Activated B cell treated with CpG ODN at 0.5 μM for 24 hours (primary cell): ENCODE measurements at regions not wholly inside any gene's neighbourhood (a gene's known extent, or its start where the extent isn't known, plus 50 kb on each side); places are given as distances from the start of the nearest gene placed in this dataset.

Source experiments
- ATAC-seq: fragments of 200-7000 bp; cut with Tn5 transposase; one replicate; pipeline ENCODE4 v1.10.0; 2021; ENCODE audit warnings: low read depth, mild to moderate bottlenecking, moderate library complexity
- CTCF ChIA-PET: fragments of 350-600 bp; sonication (Branson Sonifier 250); formaldehyde crosslinking; loops from one replicate; lab custom pipeline; 2021; ENCODE audit warnings: antibody characterized with exemption; lab: Charles Lee
- POLR2A ChIA-PET: fragments of 350-600 bp; sonication (Branson Sonifier 250); formaldehyde crosslinking; loops from one replicate; lab custom pipeline; 2021; ENCODE audit warnings: antibody characterized with exemption; lab: Charles Lee
- DNase-seq: peaks from one replicate; pipeline ENCODE4 v3.0.0; 2022
- H3K27ac Mint-ChIP-seq: one replicate; pipeline ENCODE4 v1.8.0; 2020; ENCODE audit warnings: mixed read lengths
- H3K27me3 Mint-ChIP-seq: one replicate; pipeline ENCODE4 v1.8.0; 2021; ENCODE audit warnings: mixed read lengths
- H3K36me3 Mint-ChIP-seq: one replicate; pipeline ENCODE4 v1.8.0; 2021; ENCODE audit warnings: low read depth, mixed read lengths
- H3K4me1 Mint-ChIP-seq: one replicate; pipeline ENCODE4 v1.8.0; 2021; ENCODE audit warnings: mixed read lengths
- H3K4me3 Mint-ChIP-seq: one replicate; pipeline ENCODE4 v1.8.0; 2020; ENCODE audit warnings: mild to moderate bottlenecking, mixed read lengths
- H3K9me3 Mint-ChIP-seq: one replicate; pipeline ENCODE4 v1.8.0; 2020; ENCODE audit warnings: mixed read lengths
- intact Hi-C: fragments of 100-400 bp; cut with micrococcal nuclease; formaldehyde crosslinking; loops from one replicate; pipeline ENCODE4 v1.15.1; 2024
- TF ChIP-seq, protein P1 (sequence below): fragments of 200-600 bp; IDR thresholded peaks from one replicate; pipeline ENCODE4 v1.8.0; 2022; ENCODE audit warnings: antibody characterized with exemption, mild to moderate bottlenecking

DNA sequence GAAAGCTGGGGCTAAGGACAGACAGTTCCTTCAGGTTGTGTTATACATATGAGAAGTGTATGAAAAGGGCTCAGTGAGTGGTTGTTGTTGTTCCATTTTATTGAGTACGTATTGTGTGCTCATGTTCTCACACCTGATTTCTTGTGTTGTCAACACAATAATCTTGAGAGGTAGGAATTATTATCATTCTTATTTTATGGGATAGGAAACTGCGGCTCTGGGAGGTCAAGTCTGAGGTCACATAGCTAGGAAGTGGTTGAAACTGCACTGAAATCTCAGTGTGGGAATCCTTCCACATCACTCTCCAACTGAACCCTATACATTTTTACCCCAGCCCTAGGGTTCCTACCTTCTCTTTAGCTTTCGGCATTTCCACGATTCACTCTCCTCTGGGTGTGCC, 124.2 kb upstream of the CXCR4 start:
- CTCF ChIA-PET, result interaction anchor here (0.7 to 1.6 kb wide), 3 partner anchors 9 to 136 kb away, joined by 3 to 4 read pairs (median 3); no protein-coding TSS in a partner anchor
- H3K27ac Mint-ChIP-seq, result peak overlapping the region; percentile 92
- H3K9me3 Mint-ChIP-seq, result no peaks in the 10 kb centered on the region
- intact Hi-C loops, result loop anchor here (5.0 kb wide), 1 partner anchor 325 kb away; no protein-coding TSS in a partner anchor
- POLR2A ChIA-PET, result interaction anchor here (0.6 to 7.9 kb wide), 8 partner anchors 9 to 124 kb away, joined by 3 to 204 read pairs (median 28); partner anchors contain the start of gene CXCR4
- DNase-seq (no peak), ATAC-seq (no peak)
- H3K36me3 Mint-ChIP-seq, result no peaks in the 10 kb centered on the region
- TF ChIP-seq, protein P1, sequence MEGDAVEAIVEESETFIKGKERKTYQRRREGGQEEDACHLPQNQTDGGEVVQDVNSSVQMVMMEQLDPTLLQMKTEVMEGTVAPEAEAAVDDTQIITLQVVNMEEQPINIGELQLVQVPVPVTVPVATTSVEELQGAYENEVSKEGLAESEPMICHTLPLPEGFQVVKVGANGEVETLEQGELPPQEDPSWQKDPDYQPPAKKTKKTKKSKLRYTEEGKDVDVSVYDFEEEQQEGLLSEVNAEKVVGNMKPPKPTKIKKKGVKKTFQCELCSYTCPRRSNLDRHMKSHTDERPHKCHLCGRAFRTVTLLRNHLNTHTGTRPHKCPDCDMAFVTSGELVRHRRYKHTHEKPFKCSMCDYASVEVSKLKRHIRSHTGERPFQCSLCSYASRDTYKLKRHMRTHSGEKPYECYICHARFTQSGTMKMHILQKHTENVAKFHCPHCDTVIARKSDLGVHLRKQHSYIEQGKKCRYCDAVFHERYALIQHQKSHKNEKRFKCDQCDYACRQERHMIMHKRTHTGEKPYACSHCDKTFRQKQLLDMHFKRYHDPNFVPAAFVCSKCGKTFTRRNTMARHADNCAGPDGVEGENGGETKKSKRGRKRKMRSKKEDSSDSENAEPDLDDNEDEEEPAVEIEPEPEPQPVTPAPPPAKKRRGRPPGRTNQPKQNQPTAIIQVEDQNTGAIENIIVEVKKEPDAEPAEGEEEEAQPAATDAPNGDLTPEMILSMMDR, result no peak
- H3K4me3 Mint-ChIP-seq, result no peak overlapping the region
- peaks cover 85% of the 10 kb centered on the region for H3K4me1 Mint-ChIP-seq
- H3K27me3 Mint-ChIP-seq, result no peaks in the 10 kb centered on the region

DNA sequence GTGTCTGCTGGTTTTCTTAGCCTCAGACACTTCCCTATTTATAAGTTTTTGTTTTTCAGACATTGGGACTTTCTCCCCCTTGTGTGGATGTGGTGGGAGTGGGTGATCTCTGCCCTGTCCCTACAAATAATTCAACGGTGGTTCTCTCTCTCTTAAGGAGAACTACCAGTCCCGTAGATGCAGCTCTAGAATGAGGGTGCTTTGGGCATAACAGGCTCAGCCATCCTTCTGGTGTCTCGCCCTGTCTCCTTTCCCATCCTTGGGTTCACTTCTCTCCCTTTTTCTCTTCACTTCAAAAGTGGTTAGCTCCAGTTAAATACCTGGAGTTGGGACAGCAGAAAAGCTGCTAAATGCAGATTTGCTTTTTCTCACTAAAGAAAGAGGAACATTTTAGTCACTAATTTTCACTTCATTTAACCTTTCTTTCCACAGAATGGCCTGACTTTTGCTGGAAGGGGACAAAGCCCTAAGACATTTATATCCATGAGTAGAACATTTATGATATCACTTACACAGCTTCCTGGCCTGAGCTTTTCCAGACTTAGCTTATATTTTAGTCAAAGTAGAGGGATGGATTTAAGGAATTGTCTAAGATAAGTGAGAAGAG, 121.2 kb upstream of the CXCR4 start:
- intact Hi-C loops, result loop anchor here (1.0 to 2.0 kb wide), 6 partner anchors 16 to 254 kb away; partner anchors contain the start of gene DARS1
- no peaks in the 10 kb centered on the region for H3K27me3 Mint-ChIP-seq
- POLR2A ChIA-PET, result interaction anchor here (0.6 to 7.4 kb wide), 35 partner anchors 9 to 254 kb away, joined by 3 to 204 read pairs (median 8); partner anchors contain the start of genes CXCR4 and DARS1
- TF ChIP-seq, protein P1, result no peak
- peak overlapping the region; percentile 92 for H3K27ac Mint-ChIP-seq
- no peaks in the 10 kb centered on the region for H3K36me3 Mint-ChIP-seq
- peaks cover 93% of the 10 kb centered on the region for H3K4me1 Mint-ChIP-seq
- DNase-seq (no peak), ATAC-seq (peak; percentile 2)
- peak overlapping the region; percentile 24 for H3K4me3 Mint-ChIP-seq
- CTCF ChIA-PET, result interaction anchor here (0.6 to 5.4 kb wide), 21 partner anchors 17 to 325 kb away, joined by 3 to 51 read pairs (median 5); no protein-coding TSS in a partner anchor
- H3K9me3 Mint-ChIP-seq, result no peaks in the 10 kb centered on the region

DNA sequence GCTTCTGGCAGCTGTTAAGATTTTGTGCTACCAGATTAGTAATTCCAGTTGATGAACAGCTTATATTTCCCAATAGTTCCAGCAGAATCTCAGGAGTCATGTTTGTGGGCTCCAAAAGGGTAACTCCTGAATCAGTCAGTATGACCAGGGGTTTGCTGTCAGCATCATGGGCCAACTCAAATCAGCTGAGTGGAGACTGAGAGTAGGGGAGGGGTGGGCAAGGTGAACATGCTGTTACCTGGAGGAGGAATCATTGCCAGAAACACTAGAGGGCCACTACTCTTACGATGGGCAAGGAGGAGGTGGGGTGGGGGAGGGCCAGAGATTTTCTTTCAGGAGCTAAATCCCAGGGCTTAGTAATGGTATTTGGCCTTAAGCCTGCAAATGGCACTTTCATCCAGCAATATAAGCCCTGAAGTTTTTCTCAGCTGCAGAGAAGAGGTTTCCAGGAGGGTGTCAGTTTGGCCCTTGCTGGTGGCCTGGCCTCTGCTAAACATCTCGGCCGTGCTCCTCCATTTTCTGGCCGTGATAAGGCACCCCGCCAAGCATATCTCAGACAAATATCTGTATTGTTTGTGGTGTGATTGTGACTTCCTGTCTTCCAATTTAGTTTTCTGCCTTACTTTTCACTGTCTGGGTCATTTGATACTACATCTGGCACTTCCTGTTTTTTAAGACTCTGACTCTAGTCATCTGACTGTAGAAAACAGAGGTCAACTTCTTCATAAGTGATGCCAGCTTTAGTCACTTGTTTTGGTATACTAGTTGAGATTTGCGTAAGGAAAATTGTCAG, 120.5 kb upstream of the CXCR4 start:
- Mint-ChIP-seq H3K9me3 (no peaks in the 10 kb centered on the region), H3K4me1 (peaks cover 91% of the 10 kb centered on the region), H3K27ac (peak overlapping the region; percentile 92), H3K27me3 (no peaks in the 10 kb centered on the region), H3K4me3 (peak overlapping the region; percentile 24), H3K36me3 (no peaks in the 10 kb centered on the region)
- ATAC-seq (peak; percentile 77), DNase-seq (peak; percentile 38)
- ChIA-PET POLR2A (interaction anchor here (0.6 to 7.4 kb wide), 30 partner anchors 9 to 253 kb away, joined by 3 to 204 read pairs (median 9); partner anchors contain the start of genes CXCR4 and DARS1), CTCF (interaction anchor here (0.7 to 5.4 kb wide), 15 partner anchors 17 to 241 kb away, joined by 3 to 51 read pairs (median 8); no protein-coding TSS in a partner anchor)
- intact Hi-C loops, result loop anchor here (1.0 to 2.0 kb wide), 12 partner anchors 12 to 254 kb away; partner anchors contain the start of genes CXCR4 and DARS1
- TF ChIP-seq, protein P1, result no peak

DNA sequence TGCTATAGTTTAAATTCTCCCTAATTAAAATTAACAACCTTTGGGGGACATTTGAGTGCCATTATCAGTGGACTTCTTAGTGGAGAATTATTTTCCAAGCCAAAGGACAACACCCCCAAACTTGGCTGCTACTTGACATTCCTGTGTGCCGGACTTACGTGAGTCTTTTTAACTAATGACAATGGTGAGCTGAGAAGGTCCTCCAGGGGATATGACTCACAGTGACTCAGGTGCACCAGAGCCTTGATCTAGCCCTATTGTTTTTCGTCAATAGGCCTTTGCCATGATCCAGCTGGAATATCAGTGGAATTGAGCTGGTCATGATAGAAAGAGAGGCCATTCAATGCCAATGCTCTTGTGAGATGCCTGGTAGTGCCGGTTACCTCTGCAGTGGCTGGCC, 118.1 kb upstream of the CXCR4 start:
- no peak overlapping the region for H3K4me3 Mint-ChIP-seq
- intact Hi-C loops, result no loop called here
- CTCF ChIA-PET, result interaction anchor here (5.4 kb wide), 1 partner anchor 20 kb away, joined by 51 read pairs; no protein-coding TSS in a partner anchor
- POLR2A ChIA-PET, result interaction anchor here (0.6 to 6.7 kb wide), 6 partner anchors 10 to 146 kb away, joined by 3 to 124 read pairs (median 45); partner anchors contain the start of gene CXCR4
- no peaks in the 10 kb centered on the region for H3K27me3 Mint-ChIP-seq
- DNase-seq (no peak), ATAC-seq (no peak)
- no peaks in the 10 kb centered on the region for H3K36me3 Mint-ChIP-seq
- peak overlapping the region; percentile 92 for H3K27ac Mint-ChIP-seq
- H3K9me3 Mint-ChIP-seq, result no peaks in the 10 kb centered on the region
- H3K4me1 Mint-ChIP-seq, result peaks cover 93% of the 10 kb centered on the region
- TF ChIP-seq, protein P1, result no peak
